ENCODE measurements at regions not wholly inside any gene's neighbourhood (a gene's known extent, or its start where the extent isn't known, plus 50 kb on each side); places are given as distances from the start of the nearest gene placed in this dataset.
"Not testable (repeated sequence)": the region's sequence is repeated elsewhere in the genome, so short reads cannot be mapped to it uniquely, and the experiment has no call there.

GRCh38 chr19:28437390-28438346 lies 775.3 kb downstream of the UQCRFS1 start:
- no peak for TF ChIP-seq CTCF (conservative IDR thresholded peaks at IDR 0.05; ENCODE audit: low read depth, low read length)
- no peak for DNase-seq (ENCODE audit: low read depth)

GRCh38 chr19:28436320-28436719 lies 776.6 kb downstream of the UQCRFS1 start:
- no peak for DNase-seq (ENCODE audit: low read depth)
- TF ChIP-seq CTCF (conservative IDR thresholded peaks at IDR 0.05; ENCODE audit: low read depth, low read length) = no peak
- no peak overlapping the region for H3K4me3 ChIP-seq (ENCODE audit: low read depth, low read length)

More at GRCh38 chr19:28437390-28438346, 775.3 kb downstream of the UQCRFS1 start:
- no peak overlapping the region for H3K4me3 ChIP-seq (ENCODE audit: low read depth, low read length)

GRCh38 chr19:28435551-28436271 lies 777.2 kb downstream of the UQCRFS1 start:
- no peak for DNase-seq (ENCODE audit: low read depth)
- TF ChIP-seq CTCF (conservative IDR thresholded peaks at IDR 0.05; ENCODE audit: low read depth, low read length) = no peak
- H3K4me3 ChIP-seq (ENCODE audit: low read depth, low read length) = no peak overlapping the region

- not testable (repeated sequence) for H3K4me3 ChIP-seq (ENCODE audit: low read depth, low read length); DNase-seq (ENCODE audit: low read depth)
These were observed 778.2 kb downstream of the UQCRFS1 start for GRCh38 chr19:28434794-28435193.

GRCh38 chr19:28434365-28434764 lies 778.6 kb downstream of the UQCRFS1 start:
- not testable (repeated sequence) for H3K4me3 ChIP-seq (ENCODE audit: low read depth, low read length); DNase-seq (ENCODE audit: low read depth)

GRCh38 chr19:28433166-28433565 lies 779.8 kb downstream of the UQCRFS1 start:
- DNase-seq (ENCODE audit: low read depth); H3K4me3 ChIP-seq (ENCODE audit: low read depth, low read length): not testable (repeated sequence)

- TF ChIP-seq CTCF (conservative IDR thresholded peaks at IDR 0.05; ENCODE audit: low read depth, low read length) = no peak
- no peak overlapping the region for H3K4me3 ChIP-seq (ENCODE audit: low read depth, low read length)
- DNase-seq (ENCODE audit: low read depth) = no peak
These were observed 782.7 kb downstream of the UQCRFS1 start for GRCh38 chr19:28430214-28430613.

- TF ChIP-seq CTCF (conservative IDR thresholded peaks at IDR 0.05; ENCODE audit: low read depth, low read length) = no peak
- no peak for DNase-seq (ENCODE audit: low read depth)
- no peak overlapping the region for H3K4me3 ChIP-seq (ENCODE audit: low read depth, low read length)
These were observed 783.6 kb downstream of the UQCRFS1 start for GRCh38 chr19:28429356-28429755.

Measured in choroid plexus epithelial cell (primary cell).